Activated CD8-positive, alpha-beta memory T cell treated with anti-CD3 and anti-CD28 coated beads for 1 hour (primary cell): ENCODE measurements at regions not wholly inside any gene's neighbourhood (a gene's known extent, or its start where the extent isn't known, plus 50 kb on each side); places are given as distances from the start of the nearest gene placed in this dataset.

ENCODE experiments used
- DNase-seq, 2 donors: peaks; one replicate each; pipeline ENCODE4 v3.0.0-alpha.2; 2020; ENCODE audit warnings: low read depth in 1 of 2; ENCODE audit errors: extremely low read depth in 1 of 2

- no peak for DNase-seq
These were observed 200.2 kb downstream of the RPLP1 start for GRCh38 chr15:69652751-69653305.

GRCh38 chr15:69653306-69653705 is 200.7 kb downstream of the RPLP1 start:
- no peak for DNase-seq

- DNase-seq = no peak
These were observed 201.2 kb downstream of the RPLP1 start for GRCh38 chr15:69653846-69654245.

GRCh38 chr15:69656271-69657030 is 203.8 kb downstream of the RPLP1 start:
- no peak for DNase-seq

- no peak for DNase-seq
These were observed 205.0 kb downstream of the RPLP1 start for GRCh38 chr15:69657626-69658025.

- DNase-seq = no peak
These were observed 205.9 kb downstream of the RPLP1 start for GRCh38 chr15:69658411-69658945.

GRCh38 chr15:69659454-69660050 is 206.9 kb downstream of the RPLP1 start:
- DNase-seq = no peak

GRCh38 chr15:69660114-69660513 is 207.5 kb downstream of the RPLP1 start:
- DNase-seq = no peak

GRCh38 chr15:69660658-69661405 is 208.2 kb downstream of the RPLP1 start:
- DNase-seq = no peak

- DNase-seq = no peak
These were observed 208.8 kb downstream of the RPLP1 start for GRCh38 chr15:69661446-69661845.

GRCh38 chr15:69661871-69662644 is 209.4 kb downstream of the RPLP1 start:
- DNase-seq = no peak

- no peak for DNase-seq
These were observed 210.0 kb downstream of the RPLP1 start for GRCh38 chr15:69662645-69663000.

- no peak for DNase-seq
These were observed 210.8 kb downstream of the RPLP1 start for GRCh38 chr15:69663441-69663840.

GRCh38 chr15:69663982-69664381 is 211.4 kb downstream of the RPLP1 start:
- no peak for DNase-seq

- DNase-seq = no peak
These were observed 212.3 kb downstream of the RPLP1 start for GRCh38 chr15:69664572-69665571.

- no peak for DNase-seq
These were observed 213.1 kb downstream of the RPLP1 start for GRCh38 chr15:69665641-69666111.

GRCh38 chr15:69666441-69666882 is 213.8 kb downstream of the RPLP1 start:
- no peak for DNase-seq

GRCh38 chr15:69666921-69667811 is 214.5 kb downstream of the RPLP1 start:
- no peak for DNase-seq
